HepG2 (cell line): ENCODE measurements at regions not wholly inside any gene's neighbourhood (a gene's known extent, or its start where the extent isn't known, plus 50 kb on each side); places are given as distances from the start of the nearest gene placed in this dataset.

Experiments used
- FOXK1 ChIP-seq: sonication (generic); formaldehyde crosslinking; IDR thresholded peaks from 2 replicates; pipeline ENCODE4 v1.4.0; 2020; ENCODE audit warnings: low read depth, missing genetic modification reagents, borderline replicate concordance
- HNRNPLL ChIP-seq: fragments of 200-400 bp; formaldehyde crosslinking; IDR thresholded peaks from 2 replicates; pipeline ENCODE4 v1.6.1; 2017; ENCODE audit warnings: mild to moderate bottlenecking, low read depth, low read length; ENCODE audit not compliant: poor library complexity, severe bottlenecking
- MIXL1 ChIP-seq: IDR thresholded peaks from 2 replicates; pipeline ENCODE4 v1.6.1; 2016
- PHF5A ChIP-seq: IDR thresholded peaks from one replicate; pipeline ENCODE4 v1.6.1; 2018; ENCODE audit warnings: low read depth, missing genetic modification reagents; ENCODE audit not compliant: unreplicated experiment
- PPARG ChIP-seq: conservative IDR thresholded peaks from 2 replicates; pipeline ENCODE4 v1.6.1; 2016; ENCODE audit warnings: missing biosample characterization, missing genetic modification reagents
- SMC3 ChIP-seq: IDR thresholded peaks from 2 replicates; pipeline ENCODE4 v1.6.1; 2011; ENCODE audit warnings: low read length, improper control_type of control experiment
- ZBTB49 ChIP-seq: sonication (generic); formaldehyde crosslinking; IDR thresholded peaks from 2 replicates; pipeline ENCODE4 v1.4.0; 2020; ENCODE audit warnings: missing genetic modification reagents, borderline replicate concordance
- ZFX ChIP-seq: sonication (generic); formaldehyde crosslinking; IDR thresholded peaks from 2 replicates; pipeline ENCODE4 v1.4.0; 2020; ENCODE audit warnings: mild to moderate bottlenecking, low read depth, missing genetic modification reagents, moderate library complexity
- ZNF142 ChIP-seq: sonication (generic); formaldehyde crosslinking; IDR thresholded peaks from 2 replicates; pipeline ENCODE4 v1.4.0; 2020; ENCODE audit warnings: missing genetic modification reagents
- ZNF775 ChIP-seq: sonication (generic); formaldehyde crosslinking; IDR thresholded peaks from 2 replicates; pipeline ENCODE4 v1.4.0; 2020; ENCODE audit warnings: missing genetic modification reagents, mild to moderate bottlenecking, moderate library complexity, borderline replicate concordance

- no peak for TF ChIP-seq ZNF142
- TF ChIP-seq SMC3, result no peak
- no peak for TF ChIP-seq ZBTB49 (CRISPR knock-in tag)
- TF ChIP-seq PHF5A (CRISPR knock-in tag), result no peak
- TF ChIP-seq MIXL1 (CRISPR knock-in tag), result no peak
- TF ChIP-seq FOXK1 (CRISPR knock-in tag), result no peak
- no peak for TF ChIP-seq HNRNPLL
- no peak for TF ChIP-seq PPARG (CRISPR knock-in tag)
- TF ChIP-seq ZFX (CRISPR knock-in tag), result no peak
- TF ChIP-seq ZNF775 (CRISPR knock-in tag), result no peak
These were observed 87.4 kb downstream of the MDH1 start (continued) for GRCh38 chr2:63676135-63676534.
